ENCODE measurements at regions not wholly inside any gene's neighbourhood (a gene's known extent, or its start where the extent isn't known, plus 50 kb on each side); places are given as distances from the start of the nearest gene placed in this dataset.
"Not testable (repeated sequence)": the region's sequence is repeated elsewhere in the genome, so short reads cannot be mapped to it uniquely, and the experiment has no call there.

- Mint-ChIP-seq H3K36me3 (ENCODE audit: low read depth) (no peaks in the 10 kb centered on the region), H3K9me3 (peaks cover 2% of the 10 kb centered on the region), H3K4me3 (no peak overlapping the region), H3K27me3 (no peaks in the 10 kb centered on the region), H3K27ac (no peak overlapping the region), H3K4me1 (no peaks in the 10 kb centered on the region)
- no peak for TF ChIP-seq CTCF (IDR thresholded peaks at IDR 0.05)
- DNase-seq (no peak), ATAC-seq (ENCODE audit: low read depth) (no peak)
- CTCF ChIA-PET = no interaction called here
- intact Hi-C loops (cut with micrococcal nuclease) = no loop called here
- POLR2A ChIA-PET = no interaction called here
Measured at GRCh38 chr7:119643558-119643957, 629.4 kb upstream of the KCND2 start.

GRCh38 chr7:119647286-119647685 lies 625.7 kb upstream of the KCND2 start:
- ATAC-seq (ENCODE audit: low read depth) = no peak
- H3K4me1 Mint-ChIP-seq = no peaks in the 10 kb centered on the region
- no peak for DNase-seq
- POLR2A ChIA-PET = no interaction called here
- H3K9me3 Mint-ChIP-seq = peaks cover 3% of the 10 kb centered on the region
- TF ChIP-seq CTCF (IDR thresholded peaks at IDR 0.05) = no peak
- CTCF ChIA-PET = no interaction called here
- no peak overlapping the region for H3K4me3 Mint-ChIP-seq
- no peaks in the 10 kb centered on the region for H3K27me3 Mint-ChIP-seq
- intact Hi-C loops (cut with micrococcal nuclease) = no loop called here
- no peaks in the 10 kb centered on the region for H3K36me3 Mint-ChIP-seq (ENCODE audit: low read depth)
- H3K27ac Mint-ChIP-seq = no peak overlapping the region

- ATAC-seq (ENCODE audit: low read depth); H3K36me3 Mint-ChIP-seq (ENCODE audit: low read depth); DNase-seq; H3K27me3 Mint-ChIP-seq; H3K27ac Mint-ChIP-seq; H3K4me3 Mint-ChIP-seq; H3K4me1 Mint-ChIP-seq; intact Hi-C loops (cut with micrococcal nuclease); POLR2A ChIA-PET; CTCF ChIA-PET; H3K9me3 Mint-ChIP-seq: not testable (repeated sequence)
Measured at GRCh38 chr7:119648752-119649151, 624.2 kb upstream of the KCND2 start.

GRCh38 chr7:119660080-119660479 lies 612.9 kb upstream of the KCND2 start:
- ChIA-PET CTCF (no interaction called here), POLR2A (no interaction called here)
- H3K27ac Mint-ChIP-seq = no peak overlapping the region
- no peaks in the 10 kb centered on the region for H3K9me3 Mint-ChIP-seq
- no peak for TF ChIP-seq CTCF (IDR thresholded peaks at IDR 0.05)
- ATAC-seq (ENCODE audit: low read depth) (no peak), DNase-seq (no peak)
- no peaks in the 10 kb centered on the region for H3K4me1 Mint-ChIP-seq
- H3K4me3 Mint-ChIP-seq = no peak overlapping the region
- H3K36me3 Mint-ChIP-seq (ENCODE audit: low read depth) = no peaks in the 10 kb centered on the region
- H3K27me3 Mint-ChIP-seq = no peaks in the 10 kb centered on the region
- intact Hi-C loops (cut with micrococcal nuclease) = no loop called here

GRCh38 chr7:119664601-119665000 lies 608.4 kb upstream of the KCND2 start:
- ChIA-PET CTCF (no interaction called here), POLR2A (no interaction called here)
- no peak for DNase-seq
- Mint-ChIP-seq H3K4me3 (no peak overlapping the region), H3K9me3 (no peaks in the 10 kb centered on the region), H3K27ac (no peak overlapping the region), H3K4me1 (no peaks in the 10 kb centered on the region), H3K27me3 (no peaks in the 10 kb centered on the region), H3K36me3 (ENCODE audit: low read depth) (no peaks in the 10 kb centered on the region)
- intact Hi-C loops (cut with micrococcal nuclease) = no loop called here
- no peak for ATAC-seq (ENCODE audit: low read depth)
- no peak for TF ChIP-seq CTCF (IDR thresholded peaks at IDR 0.05)

GRCh38 chr7:119665796-119666195 lies 607.2 kb upstream of the KCND2 start:
- H3K27me3 Mint-ChIP-seq = no peaks in the 10 kb centered on the region
- CTCF ChIA-PET = no interaction called here
- intact Hi-C loops (cut with micrococcal nuclease) = no loop called here
- no peaks in the 10 kb centered on the region for H3K36me3 Mint-ChIP-seq (ENCODE audit: low read depth)
- POLR2A ChIA-PET = no interaction called here
- no peak overlapping the region for H3K4me3 Mint-ChIP-seq
- H3K9me3 Mint-ChIP-seq = peaks cover 1% of the 10 kb centered on the region
- no peak for DNase-seq
- no peak overlapping the region for H3K27ac Mint-ChIP-seq
- no peak for TF ChIP-seq CTCF (IDR thresholded peaks at IDR 0.05)
- no peak for ATAC-seq (ENCODE audit: low read depth)
- no peaks in the 10 kb centered on the region for H3K4me1 Mint-ChIP-seq
